HG03432 (cell line): ENCODE measurements at regions not wholly inside any gene's neighbourhood (a gene's known extent, or its start where the extent isn't known, plus 50 kb on each side); places are given as distances from the start of the nearest gene placed in this dataset.

ENCODE experiments used
- ATAC-seq: cut with Tn5 transposase; IDR thresholded peaks from one replicate; pipeline ENCODE4 v1.9.1; 2021; ENCODE audit warnings: mild to moderate bottlenecking, moderate library complexity; ENCODE audit not compliant: unreplicated experiment

GRCh38 chr1:193568512-193568911, 382.1 kb upstream of the B3GALT2 start:
- no peak for ATAC-seq

GRCh38 chr1:193567937-193568336, 381.5 kb upstream of the B3GALT2 start:
- ATAC-seq, result no peak

GRCh38 chr1:193566735-193567134, 380.3 kb upstream of the B3GALT2 start:
- ATAC-seq, result no peak

GRCh38 chr1:193565971-193566577, 379.7 kb upstream of the B3GALT2 start:
- ATAC-seq, result no peak

- no peak for ATAC-seq
Measured at GRCh38 chr1:193562121-193562520, 375.7 kb upstream of the B3GALT2 start.

GRCh38 chr1:193558491-193559028, 372.1 kb upstream of the B3GALT2 start:
- no peak for ATAC-seq

- ATAC-seq, result no peak
Measured at GRCh38 chr1:193555662-193556441, 369.4 kb upstream of the B3GALT2 start.

GRCh38 chr1:193553564-193553963, 367.2 kb upstream of the B3GALT2 start:
- no peak for ATAC-seq

GRCh38 chr1:193552274-193552673, 365.9 kb upstream of the B3GALT2 start:
- no peak for ATAC-seq

GRCh38 chr1:193549081-193549480, 362.7 kb upstream of the B3GALT2 start:
- ATAC-seq, result no peak

- ATAC-seq, result no peak
Measured at GRCh38 chr1:193545171-193545570, 358.8 kb upstream of the B3GALT2 start.

GRCh38 chr1:193543259-193543658, 356.8 kb upstream of the B3GALT2 start:
- no peak for ATAC-seq

GRCh38 chr1:193542690-193543089, 356.3 kb upstream of the B3GALT2 start:
- ATAC-seq, result no peak

GRCh38 chr1:193540511-193540910, 354.1 kb upstream of the B3GALT2 start:
- peak; percentile 2 for ATAC-seq

- ATAC-seq, result peak; percentile 64
Measured at GRCh38 chr1:193539731-193540459, 353.5 kb upstream of the B3GALT2 start.

GRCh38 chr1:193538680-193539079, 352.3 kb upstream of the B3GALT2 start:
- ATAC-seq, result no peak

GRCh38 chr1:193538003-193538354, 351.6 kb upstream of the B3GALT2 start:
- no peak for ATAC-seq

- peak; percentile 87 for ATAC-seq
Measured at GRCh38 chr1:193537266-193538002, 351.0 kb upstream of the B3GALT2 start.

GRCh38 chr1:193533853-193534252, 347.4 kb upstream of the B3GALT2 start:
- ATAC-seq, result no peak

- peak; percentile 88 for ATAC-seq
Measured at GRCh38 chr1:193525917-193526710, 339.7 kb upstream of the B3GALT2 start.
